ENCODE measurements at regions not wholly inside any gene's neighbourhood (a gene's known extent, or its start where the extent isn't known, plus 50 kb on each side); places are given as distances from the start of the nearest gene placed in this dataset.

DNA sequence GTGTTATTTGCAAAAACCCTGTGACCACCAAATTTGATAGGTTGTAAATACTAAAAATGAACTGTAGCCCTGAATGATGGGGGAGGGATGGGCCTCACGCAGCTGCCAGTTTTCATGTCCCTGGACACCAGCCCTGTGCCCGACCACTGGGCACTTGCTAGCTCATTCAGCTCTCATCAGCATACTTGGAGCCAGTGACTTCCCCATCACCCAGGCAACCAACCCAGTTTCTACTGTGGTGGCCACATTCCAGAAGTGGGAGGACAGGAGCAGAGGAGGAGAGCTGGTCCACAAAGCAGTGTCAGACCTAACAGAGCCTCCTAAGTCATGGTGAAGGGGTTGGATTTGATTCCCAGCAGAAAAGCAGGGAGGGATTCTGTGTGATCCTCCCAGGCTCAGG lies 128.2 kb downstream of the CPEB2 start:
- DNase-seq (ENCODE audit: low read depth, low spot score) = no peak

DNA sequence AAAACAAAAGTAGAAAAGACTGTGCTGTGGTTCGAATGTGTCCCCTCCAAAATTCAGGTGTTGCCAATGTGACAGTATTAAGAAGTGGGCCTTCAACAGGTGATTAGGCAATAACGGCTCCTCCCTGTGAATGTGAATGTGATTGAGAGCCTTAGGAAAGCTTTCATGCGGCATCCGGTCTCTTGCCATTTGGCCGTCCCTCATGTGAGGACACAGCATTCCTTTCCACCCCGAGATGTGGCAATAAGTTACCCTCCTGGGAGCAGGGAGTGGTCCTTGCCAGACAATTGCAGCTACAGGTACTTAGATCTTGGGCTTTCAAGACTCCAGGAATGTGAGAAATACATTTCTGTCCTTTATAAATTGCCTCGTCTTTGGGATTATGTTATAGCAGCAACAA lies 129.3 kb downstream of the CPEB2 start:
- DNase-seq (ENCODE audit: low read depth, low spot score) = no peak

DNA sequence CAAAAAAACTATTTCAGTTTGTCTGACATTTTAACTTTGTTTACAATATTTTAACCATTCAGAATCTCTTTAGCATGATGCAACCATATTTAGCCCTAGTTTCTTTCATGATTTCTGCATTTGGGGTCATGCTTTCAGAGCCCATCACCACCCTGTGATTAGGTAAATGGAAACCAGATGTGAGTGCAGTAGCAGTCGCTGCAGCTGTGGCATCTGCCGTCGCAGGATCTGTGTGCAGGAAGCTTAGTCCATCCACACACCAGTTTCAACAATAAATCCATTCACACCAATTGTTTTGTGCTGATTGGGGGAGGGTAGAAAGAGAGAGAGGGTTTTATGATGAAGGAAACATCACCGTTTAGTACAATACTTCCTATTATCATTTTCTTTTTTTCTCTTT lies 130.5 kb downstream of the CPEB2 start:
- DNase-seq (ENCODE audit: low read depth, low spot score) = no peak

- DNase-seq (ENCODE audit: low read depth, low spot score) = no peak
Measured at GRCh38 chr4:15139599-15139998, 137.3 kb downstream of the CPEB2 start.

- DNase-seq (ENCODE audit: low read depth, low spot score) = no peak
Measured at GRCh38 chr4:15142201-15142600, 139.9 kb downstream of the CPEB2 start.

DNA sequence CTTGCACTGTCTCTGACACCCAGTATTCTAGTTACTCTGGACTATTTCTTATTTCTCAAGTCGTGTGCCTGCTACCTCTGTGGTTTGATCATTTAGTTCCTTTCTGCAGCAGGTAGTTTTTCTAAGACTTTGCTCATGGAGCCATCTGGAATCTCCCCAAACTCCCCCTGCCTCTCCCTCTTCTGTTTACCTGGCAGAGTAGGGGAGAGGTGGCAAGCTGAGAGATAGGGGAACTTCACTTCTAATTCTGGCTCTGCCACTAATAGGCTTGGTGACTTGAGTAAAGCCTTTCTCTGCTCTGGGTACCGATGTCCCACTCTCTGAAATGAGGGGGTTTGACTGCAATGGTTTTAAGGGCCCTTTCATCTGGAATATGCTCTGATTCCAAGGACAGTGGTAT lies 141.3 kb downstream of the CPEB2 start:
- DNase-seq (ENCODE audit: low read depth, low spot score) = no peak

DNA sequence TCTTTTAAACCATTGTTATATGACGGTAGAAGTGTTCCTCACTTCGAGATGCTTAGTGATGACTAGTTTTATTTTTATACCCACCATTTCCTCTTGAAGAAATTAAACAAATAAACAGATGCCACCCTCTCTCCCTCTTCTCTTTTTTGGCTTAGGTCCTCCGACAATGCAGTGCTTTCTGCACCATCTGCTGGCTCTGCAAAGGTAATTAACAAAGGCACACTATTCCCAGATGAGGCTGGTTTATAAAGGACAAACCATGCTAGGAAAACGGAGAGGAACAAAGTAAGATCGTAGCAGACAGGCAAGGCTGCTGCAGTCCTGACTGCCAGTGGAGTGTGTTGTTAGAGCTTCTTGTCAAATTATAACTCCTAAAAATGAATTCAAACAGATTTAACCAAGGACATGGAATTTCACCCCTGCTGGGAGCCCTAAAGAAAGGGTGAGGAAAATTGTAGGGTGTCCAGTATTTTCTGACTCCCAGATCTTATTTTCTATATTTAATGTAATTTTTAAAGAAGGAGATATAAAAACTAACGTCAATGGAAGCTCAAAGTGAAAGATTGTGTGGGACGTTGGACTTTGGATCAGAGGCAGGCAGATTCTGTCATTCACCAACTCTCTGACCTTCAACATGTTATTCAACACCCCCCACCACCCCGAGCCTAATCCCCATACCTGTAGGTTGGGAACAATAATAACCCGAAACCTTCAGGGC lies 142.1 kb downstream of the CPEB2 start:
- no peak for DNase-seq (ENCODE audit: low read depth, low spot score)

GRCh38 chr4:15144967-15145295 lies 142.7 kb downstream of the CPEB2 start:
- no peak for DNase-seq (ENCODE audit: low read depth, low spot score)

DNA sequence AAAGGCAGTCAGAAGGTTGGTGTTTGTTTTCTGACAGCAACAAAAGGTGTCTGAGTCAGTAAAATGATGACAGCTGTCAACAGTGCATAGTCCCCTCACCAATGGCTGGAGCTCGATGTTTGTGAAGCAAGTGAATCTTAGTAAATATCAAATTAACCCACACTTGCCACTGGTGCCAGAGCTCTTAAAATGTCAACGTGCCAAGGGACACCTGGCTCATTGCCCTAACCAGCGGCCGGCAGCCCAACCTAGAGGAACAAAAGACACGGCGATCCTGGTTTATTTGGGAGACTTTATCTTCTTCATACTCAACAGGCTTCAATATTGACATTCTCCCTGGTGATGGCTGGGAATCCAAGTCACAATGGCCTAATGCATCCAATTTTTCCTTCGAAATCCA lies 143.4 kb downstream of the CPEB2 start:
- DNase-seq (ENCODE audit: low read depth, low spot score) = no peak

DNA sequence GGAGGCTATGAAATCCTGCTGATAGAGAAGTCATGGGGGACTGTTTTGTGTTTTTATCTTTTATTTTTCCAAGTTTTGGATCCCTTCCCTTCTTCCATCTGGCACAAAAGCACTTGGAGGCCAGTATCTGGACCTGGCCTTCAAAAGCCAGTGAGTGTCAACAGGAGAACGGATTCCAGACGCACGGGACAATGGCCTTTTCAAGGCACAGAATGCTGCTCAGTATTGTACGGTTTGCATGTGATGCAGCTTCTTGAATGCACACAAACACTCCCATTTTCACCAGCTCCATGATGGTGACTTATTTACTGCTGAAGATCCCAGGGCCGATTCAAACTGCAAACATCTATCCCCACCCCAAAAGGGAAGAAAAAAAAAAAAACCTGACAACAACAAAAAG lies 145.4 kb downstream of the CPEB2 start:
- no peak for DNase-seq (ENCODE audit: low read depth, low spot score)

DNA sequence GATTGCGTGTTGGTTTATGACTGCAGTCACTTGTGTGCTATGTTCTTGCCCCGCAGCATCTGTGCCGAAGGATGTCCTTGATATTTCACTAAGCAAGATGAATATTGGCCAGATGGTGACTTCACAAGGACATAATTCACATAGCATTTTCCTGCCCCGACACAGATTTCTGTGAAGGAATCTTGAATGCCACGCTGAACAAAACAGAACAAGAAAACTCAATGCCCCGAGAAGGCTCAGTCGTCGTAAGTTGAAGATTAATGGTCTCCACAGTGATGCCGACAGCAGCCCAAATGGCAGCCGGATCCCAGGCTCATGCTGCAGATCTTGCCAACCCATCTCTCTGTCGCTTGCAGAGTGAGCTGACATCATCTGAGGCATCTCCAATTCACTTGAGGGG lies 145.9 kb downstream of the CPEB2 start:
- no peak for DNase-seq (ENCODE audit: low read depth, low spot score)

DNA sequence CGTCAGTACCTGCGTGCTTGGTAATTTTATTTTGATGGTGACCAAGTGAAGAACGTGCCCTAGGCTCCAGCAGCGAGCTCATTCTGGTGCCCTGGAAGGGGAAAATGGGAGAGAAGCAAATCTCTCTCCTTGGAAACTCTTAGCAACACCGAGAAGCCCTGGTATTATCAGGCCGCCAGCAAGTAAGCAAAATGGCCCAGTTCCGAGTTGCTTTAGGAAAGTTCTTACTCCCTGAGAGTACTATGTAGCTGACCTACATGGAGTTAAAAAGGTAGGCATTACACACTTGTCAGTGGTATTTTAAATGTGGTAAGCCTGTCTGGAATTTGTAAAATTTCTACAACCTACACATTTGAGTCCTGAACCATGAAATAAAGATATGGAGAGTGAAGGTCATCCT lies 146.4 kb downstream of the CPEB2 start:
- DNase-seq (ENCODE audit: low read depth, low spot score) = no peak

- DNase-seq (ENCODE audit: low read depth, low spot score) = no peak
Measured at GRCh38 chr4:15149234-15149838, 147.1 kb downstream of the CPEB2 start.

DNA sequence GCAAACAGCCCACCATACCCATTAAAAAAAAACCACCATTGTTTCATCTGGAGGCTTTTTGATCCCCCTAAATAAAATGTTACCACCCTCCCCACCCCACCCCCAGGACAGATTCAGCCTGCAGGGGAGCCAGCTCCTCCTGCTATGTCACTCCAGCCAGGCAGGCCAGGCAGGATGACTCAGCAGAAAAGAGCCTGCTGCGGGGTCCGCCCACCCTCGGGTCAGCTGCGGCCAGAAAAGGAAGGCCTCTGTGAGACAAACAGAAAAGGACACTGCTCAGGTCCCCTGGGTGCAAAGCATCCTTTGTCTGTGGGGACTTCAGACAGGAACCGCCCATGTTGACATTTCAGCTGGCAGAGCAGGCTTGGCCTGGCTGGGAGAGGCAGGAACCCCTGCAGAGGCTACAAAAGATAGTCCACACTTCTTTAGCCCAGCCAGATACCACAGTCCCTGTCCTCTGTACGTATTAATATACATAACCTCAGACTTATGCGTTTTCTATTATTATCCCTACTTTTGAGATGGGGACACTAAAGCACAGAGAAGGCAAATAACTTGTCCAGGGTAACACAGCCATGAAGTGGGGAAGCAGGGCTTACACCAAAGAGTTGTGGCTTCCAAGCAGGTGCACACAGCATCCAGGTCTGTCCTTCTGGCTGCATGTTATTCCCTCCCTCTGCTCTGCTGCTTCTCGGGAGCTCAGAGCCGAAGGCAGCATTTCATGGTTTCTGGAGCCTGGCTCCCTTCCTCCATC lies 147.7 kb downstream of the CPEB2 start:
- no peak for DNase-seq (ENCODE audit: low read depth, low spot score)

DNA sequence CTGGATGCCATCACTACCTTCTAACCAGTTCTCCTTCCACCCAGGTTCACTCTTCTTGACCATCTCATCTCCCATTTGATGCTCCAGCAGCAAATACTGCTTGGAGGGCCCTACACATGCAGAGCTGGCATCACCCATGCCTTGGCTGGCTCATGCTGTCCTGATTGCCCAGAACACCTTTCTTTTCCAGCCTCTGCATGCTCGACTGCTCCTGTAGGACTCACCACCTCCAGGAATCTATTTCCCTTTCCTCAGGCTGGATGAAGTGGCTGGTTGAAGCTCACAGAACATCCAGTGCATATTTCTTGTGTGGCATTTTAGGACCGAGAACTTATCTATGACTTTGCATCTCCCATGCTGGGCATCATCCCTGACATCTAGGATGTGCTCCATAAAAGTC lies 148.3 kb downstream of the CPEB2 start:
- DNase-seq (ENCODE audit: low read depth, low spot score) = no peak

GRCh38 chr4:15151033-15151432 lies 148.8 kb downstream of the CPEB2 start:
- DNase-seq (ENCODE audit: low read depth, low spot score) = no peak

GRCh38 chr4:15153662-15154061 lies 151.4 kb downstream of the CPEB2 start:
- DNase-seq (ENCODE audit: low read depth, low spot score) = no peak

- no peak for DNase-seq (ENCODE audit: low read depth, low spot score)
Measured at GRCh38 chr4:15158406-15159091, 156.3 kb downstream of the CPEB2 start.

- no peak for DNase-seq (ENCODE audit: low read depth, low spot score)
Measured at GRCh38 chr4:15159477-15160019, 157.3 kb downstream of the CPEB2 start.

- no peak for DNase-seq (ENCODE audit: low read depth, low spot score)
Measured at GRCh38 chr4:15161439-15161838, 159.2 kb downstream of the CPEB2 start.

- no peak for DNase-seq (ENCODE audit: low read depth, low spot score)
Measured at GRCh38 chr4:15162046-15162445, 159.8 kb downstream of the CPEB2 start.

Data from activated naive CD8-positive, alpha-beta T cell treated with anti-CD3 and anti-CD28 coated beads, Interleukin-2, amount 50 U/mL, for 16 hours (primary cell).